B cell (primary cell): ENCODE measurements at regions not wholly inside any gene's neighbourhood (a gene's known extent, or its start where the extent isn't known, plus 50 kb on each side); places are given as distances from the start of the nearest gene placed in this dataset.

Experiments
- ATAC-seq: fragments of 200-7000 bp; cut with Tn5 transposase; one replicate; pipeline ENCODE4 v1.10.0; 2021; ENCODE audit warnings: low read depth, mild to moderate bottlenecking, moderate number of reproducible peaks, moderate library complexity
- CTCF ChIA-PET: fragments of 350-600 bp; sonication (Branson Sonifier 250); formaldehyde crosslinking; loops from one replicate; lab custom pipeline; 2021; ENCODE audit warnings: antibody characterized with exemption, inconsistent platforms; lab: Charles Lee
- POLR2A ChIA-PET: fragments of 350-600 bp; sonication (Branson Sonifier 250); formaldehyde crosslinking; loops from one replicate; lab custom pipeline; 2021; ENCODE audit warnings: antibody characterized with exemption; lab: Charles Lee
- DNase-seq: peaks from one replicate; pipeline ENCODE4 v3.0.0; 2013
- H2AFZ ChIP-seq: 2 replicates; pipeline ENCODE4 v1.6.1; 2012; ENCODE audit warnings: mild to moderate bottlenecking, low read depth, low read length; ENCODE audit not compliant: insufficient read depth, poor library complexity, severe bottlenecking
- H3K27ac ChIP-seq, 2 donors: 1 replicate in 1 of 2; 2 replicates in 1 of 2; pipeline ENCODE4 v1.5.1; 2012 to 2013; ENCODE audit warnings: low read length in 2 of 2, mild to moderate bottlenecking in 2 of 2, moderate library complexity in 1 of 2
- H3K27me3 ChIP-seq, 4 experiments: fragments of 200-600 bp in 1 of 4; sonication (generic) in 1 of 4; replicated peaks in 1 of 4; 1 replicate in 2 of 4; 2 replicates in 2 of 4; pipeline versions ENCODE4 v1.6.1 to v1.7.0; 2013 to 2016; ENCODE audit warnings: low read length in 3 of 4, mild to moderate bottlenecking in 2 of 4, mixed read lengths in 1 of 4, moderate library complexity in 1 of 4; ENCODE audit not compliant: insufficient read depth in 4 of 4, control insufficient read depth in 3 of 4; ENCODE audit errors: control extremely low read depth in 1 of 4
- H3K36me3 ChIP-seq, 2 experiments: replicated peaks in 1 of 2; 1 replicate in 1 of 2; 2 replicates in 1 of 2; pipeline versions ENCODE4 v1.6.1 to v1.7.1; 2013; ENCODE audit warnings: low read length in 1 of 2; ENCODE audit not compliant: insufficient read depth in 2 of 2, control insufficient read depth in 1 of 2; ENCODE audit errors: control extremely low read depth in 1 of 2, extremely low read depth in 1 of 2
- H3K4me1 ChIP-seq, 2 donors: fragments of 200-600 bp in 1 of 2; sonication (generic) in 1 of 2; 1 replicate in 1 of 2; 2 replicates in 1 of 2; pipeline versions ENCODE4 v1.5.1 to v1.6.1; 2013 to 2017; ENCODE audit warnings: low read length in 2 of 2; ENCODE audit not compliant: control insufficient read depth in 2 of 2, insufficient read depth in 2 of 2
- H3K4me2 ChIP-seq: replicated peaks from 2 replicates; pipeline ENCODE3; 2012; ENCODE audit warnings: mild to moderate bottlenecking, low read depth, low read length; ENCODE audit not compliant: poor library complexity, severe bottlenecking
- H3K4me3 ChIP-seq, 5 experiments: fragments of 200-600 bp in 1 of 5; sonication (generic) in 1 of 5; 1 replicate in 3 of 5; 2 replicates in 2 of 5; pipeline versions ENCODE4 v1.5.1 to v1.7.0; 2011 to 2016; ENCODE audit warnings: low read length in 4 of 5, mild to moderate bottlenecking in 4 of 5, low read depth in 2 of 5, control low read depth in 1 of 5, moderate library complexity in 1 of 5; ENCODE audit not compliant: insufficient read depth in 1 of 5; ENCODE audit errors: control extremely low read depth in 1 of 5, extremely low read depth in 1 of 5
- H3K79me2 ChIP-seq: fragments of 200-600 bp; sonication (generic); one replicate; pipeline ENCODE4 v1.6.0; 2016; ENCODE audit warnings: low read length; ENCODE audit not compliant: control insufficient read depth, insufficient read depth
- H3K9ac ChIP-seq: fragments of 200-600 bp; sonication (generic); 2 replicates; pipeline ENCODE4 v1.6.1; 2017; ENCODE audit warnings: mild to moderate bottlenecking, low read length, moderate library complexity
- H3K9me3 ChIP-seq, 3 donors: one replicate each; pipeline versions ENCODE4 v1.6.1 to v1.7.1; 2013; ENCODE audit warnings: low read length in 2 of 3; ENCODE audit not compliant: control insufficient read depth in 2 of 3, insufficient read depth in 1 of 3; ENCODE audit errors: control extremely low read depth in 1 of 3
- H4K20me1 ChIP-seq: 2 replicates; pipeline ENCODE4 v1.6.0; 2012; ENCODE audit warnings: mild to moderate bottlenecking, low read length; ENCODE audit not compliant: insufficient read depth, control insufficient read depth, poor library complexity, severe bottlenecking
- H3K27ac Mint-ChIP-seq: one replicate; pipeline ENCODE4 v1.8.0; 2021; ENCODE audit warnings: mixed read lengths
- H3K27me3 Mint-ChIP-seq: one replicate; pipeline ENCODE4 v1.8.0; 2021; ENCODE audit warnings: mixed read lengths
- H3K4me1 Mint-ChIP-seq: one replicate; pipeline ENCODE4 v1.8.0; 2021; ENCODE audit warnings: mixed read lengths
- H3K4me3 Mint-ChIP-seq: one replicate; pipeline ENCODE4 v1.8.0; 2021; ENCODE audit warnings: mixed read lengths
- H3K9me3 Mint-ChIP-seq: one replicate; pipeline ENCODE4 v1.8.0; 2022; ENCODE audit warnings: mixed read lengths; ENCODE audit not compliant: insufficient read depth
- CTCF ChIP-seq: fragments of 200-600 bp; IDR thresholded peaks from one replicate; pipeline ENCODE4 v1.8.0; 2022; ENCODE audit warnings: antibody characterized with exemption, mild to moderate bottlenecking
- EZH2 ChIP-seq: IDR thresholded peaks from 2 replicates; pipeline ENCODE4 v1.6.1; 2012; ENCODE audit warnings: borderline replicate concordance, low read depth, mild to moderate bottlenecking, moderate library complexity, low read length; ENCODE audit not compliant: insufficient read depth, poor library complexity, severe bottlenecking
- WGBS: methylation state at CpG from one replicate; pipeline ENCODE4 v1.1.5; 2013; ENCODE audit warnings: missing lambda C conversion rate; ENCODE audit not compliant: insufficient coverage; 5-methylcytosine and 5-hydroxymethylcytosine counted together
- intact Hi-C: fragments of 100-400 bp; cut with micrococcal nuclease; formaldehyde crosslinking; loops from one replicate; pipeline ENCODE4 v1.10.0; 2022

DNA sequence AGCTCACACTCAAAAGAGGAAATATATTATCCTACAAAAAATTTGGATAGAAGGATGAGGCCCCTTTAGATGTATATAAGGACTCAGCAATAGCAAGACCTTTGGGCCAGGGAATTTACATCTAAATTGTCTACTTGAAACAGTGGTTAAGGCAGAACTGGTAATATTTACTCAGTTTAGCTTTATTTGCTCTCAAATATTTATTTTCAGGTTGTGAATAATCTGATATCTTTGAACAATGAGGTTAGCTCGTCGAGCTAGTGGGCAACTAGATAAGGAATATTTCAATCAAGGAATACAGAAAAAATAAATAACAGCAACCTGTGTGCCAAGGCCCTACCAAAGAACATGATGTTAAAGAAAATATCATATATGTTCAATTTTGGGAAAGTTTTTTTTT lies 966.3 kb downstream of the DTWD2 start:
- H3K9me3 Mint-ChIP-seq: no peaks in the 10 kb centered on the region
- no peaks in the 10 kb centered on the region for H3K27me3 Mint-ChIP-seq
- Histone ChIP-seq H3K4me2 (no peak overlapping the region), H2AFZ (no peak overlapping the region), H3K4me3 (no peak overlapping the region), H3K4me1 (no peaks in the 10 kb centered on the region), H3K9me3 (no peaks in the 10 kb centered on the region), H3K79me2 (no peaks in the 10 kb centered on the region), H3K27ac (no peak overlapping the region), H3K27me3 (no peaks in the 10 kb centered on the region), H3K9ac (no peak overlapping the region), H4K20me1 (no peaks in the 10 kb centered on the region), H3K36me3 (no peaks in the 10 kb centered on the region)
- H3K4me3 Mint-ChIP-seq: no peak overlapping the region
- no peaks in the 10 kb centered on the region for H3K4me1 Mint-ChIP-seq
- ChIA-PET CTCF (no interaction called here), POLR2A (no interaction called here)
- intact Hi-C loops: no loop called here
- H3K27ac Mint-ChIP-seq: no peak overlapping the region
- TF ChIP-seq CTCF (no peak), EZH2 (no peak)
- DNase-seq (no peak), ATAC-seq (no peak)
- WGBS: no CpG with 5 or more reads among the region's 2 CpGs

DNA sequence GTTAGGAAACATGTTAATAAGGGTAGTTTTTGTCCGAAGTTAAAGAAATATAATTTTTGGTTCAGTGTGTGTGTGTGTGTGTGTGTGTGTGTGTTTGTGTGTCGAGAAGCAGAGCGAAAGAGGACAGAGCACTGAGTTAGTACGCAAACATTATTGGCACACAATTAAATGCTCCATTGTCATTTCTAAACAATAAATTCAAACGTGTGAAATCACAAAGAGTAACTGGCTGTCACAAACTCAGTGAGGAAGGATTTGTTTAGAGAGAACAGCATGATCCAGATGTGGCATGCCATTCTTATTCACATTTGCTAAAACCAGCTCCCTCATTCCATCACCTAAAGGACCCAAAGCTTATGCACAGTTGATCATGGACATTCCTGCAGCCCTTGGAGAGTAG lies 970.8 kb downstream of the DTWD2 start:
- no peak overlapping the region for H3K27ac Mint-ChIP-seq
- no peaks in the 10 kb centered on the region for H3K27me3 ChIP-seq
- no peak overlapping the region for H3K9ac ChIP-seq
- no peaks in the 10 kb centered on the region for H3K27me3 Mint-ChIP-seq
- H3K27ac ChIP-seq: no peak overlapping the region
- H4K20me1 ChIP-seq: no peaks in the 10 kb centered on the region
- no peak overlapping the region for H3K4me2 ChIP-seq
- ChIA-PET POLR2A (no interaction called here), CTCF (no interaction called here)
- H2AFZ ChIP-seq: no peak overlapping the region
- ATAC-seq (no peak), DNase-seq (no peak)
- 100% methylated on average over 1 of the region's 5 CpGs for WGBS
- no peaks in the 10 kb centered on the region for H3K79me2 ChIP-seq
- no peak overlapping the region for H3K4me3 ChIP-seq
- no peak overlapping the region for H3K4me3 Mint-ChIP-seq
- TF ChIP-seq EZH2 (no peak), CTCF (no peak)
- H3K4me1 ChIP-seq: no peaks in the 10 kb centered on the region
- no peaks in the 10 kb centered on the region for H3K9me3 Mint-ChIP-seq
- intact Hi-C loops: no loop called here
- H3K9me3 ChIP-seq: no peaks in the 10 kb centered on the region
- no peaks in the 10 kb centered on the region for H3K4me1 Mint-ChIP-seq
- no peaks in the 10 kb centered on the region for H3K36me3 ChIP-seq
